Stomach (tissue), 8 donors: ENCODE measurements at regions not wholly inside any gene's neighbourhood (a gene's known extent, or its start where the extent isn't known, plus 50 kb on each side); places are given as distances from the start of the nearest gene placed in this dataset.

ENCODE experiments used
- DNase-seq, 2 donors: peaks; one replicate each; pipeline versions ENCODE4 v3.0.0 to v3.0.0-alpha.2; 2013 to 2019
- H3K27ac ChIP-seq, 5 donors: fragments of 200-600 bp in 4 of 5; sonication (generic) in 4 of 5; one replicate each; pipeline ENCODE4 v1.5.1; 2013 to 2019; ENCODE audit warnings: mild to moderate bottlenecking in 1 of 5, moderate library complexity in 1 of 5
- H3K27me3 ChIP-seq, 3 donors: fragments of 200-600 bp; sonication (generic); one replicate each; pipeline ENCODE4 v1.5.1; 2017 to 2019; ENCODE audit warnings: mixed run types in 1 of 3
- H3K36me3 ChIP-seq, 4 donors: fragments of 200-600 bp; sonication (generic); 1 replicate in 3 of 4; 2 replicates in 1 of 4; pipeline ENCODE4 v1.5.1; 2016 to 2019
- H3K4me1 ChIP-seq, 4 donors: fragments of 200-600 bp; sonication (generic); one replicate each; pipeline ENCODE4 v1.5.1; 2016 to 2019
- H3K4me3 ChIP-seq, 4 donors: fragments of 200-600 bp; sonication (generic) in 3 of 4; one replicate each; pipeline ENCODE4 v1.5.1; 2016 to 2019; ENCODE audit warnings: mild to moderate bottlenecking in 1 of 4
- H3K9me3 ChIP-seq, 4 donors: fragments of 200-600 bp; sonication (generic); one replicate each; pipeline ENCODE4 v1.5.1; 2016 to 2019
- CTCF ChIP-seq, 7 experiments: fragments of 450-650 bp in 4 of 7; fragments of 200-600 bp in 3 of 7; sonication (generic) in 3 of 7; IDR thresholded peaks; one replicate each; pipeline ENCODE4 v1.5.1; 2016 to 2019; ENCODE audit warnings: antibody characterized with exemption in 7 of 7, control low read depth in 2 of 7, mild to moderate bottlenecking in 1 of 7
- EP300 ChIP-seq: sonication (generic); formaldehyde crosslinking; IDR thresholded peaks from one replicate; pipeline ENCODE4 v1.6.1; 2017; ENCODE audit warnings: antibody characterized with exemption
- POLR2A ChIP-seq, 4 donors: fragments of 450-650 bp; IDR thresholded peaks; one replicate each; pipeline ENCODE4 v1.6.1; 2016; ENCODE audit warnings: antibody characterized with exemption in 4 of 4, control low read depth in 2 of 4, mild to moderate bottlenecking in 1 of 4, moderate library complexity in 1 of 4
- POLR2AphosphoS5 ChIP-seq, 3 donors: sonication (generic); formaldehyde crosslinking; IDR thresholded peaks; one replicate each; pipeline ENCODE4 v1.6.1; 2016; ENCODE audit warnings: antibody characterized with exemption in 3 of 3
- WGBS, 5 donors: extraction: QIAGEN DNeasy Blood & Tissue Kit in 3 of 5; methylation state at CpG; one replicate each; pipeline versions ENCODE4 v1.1.5 to v1.1.7; 2013 to 2018; 5-methylcytosine and 5-hydroxymethylcytosine counted together
- intact Hi-C: fragments of 100-400 bp; cut with DNase I; formaldehyde crosslinking; loops from one replicate; pipeline ENCODE4 v1.15.1; 2023; ENCODE audit warnings: low total_unique reads
- donor health status: healthy with polysubstance abuse.
- donor health status: Bipolar disorder and iron deficiency.
- donor health status: healthy.

GRCh38 chr14:36056845-36057244 lies 119.7 kb downstream of the PTCSC3 start:
- H3K4me3 ChIP-seq, result no peak overlapping the region

DNA sequence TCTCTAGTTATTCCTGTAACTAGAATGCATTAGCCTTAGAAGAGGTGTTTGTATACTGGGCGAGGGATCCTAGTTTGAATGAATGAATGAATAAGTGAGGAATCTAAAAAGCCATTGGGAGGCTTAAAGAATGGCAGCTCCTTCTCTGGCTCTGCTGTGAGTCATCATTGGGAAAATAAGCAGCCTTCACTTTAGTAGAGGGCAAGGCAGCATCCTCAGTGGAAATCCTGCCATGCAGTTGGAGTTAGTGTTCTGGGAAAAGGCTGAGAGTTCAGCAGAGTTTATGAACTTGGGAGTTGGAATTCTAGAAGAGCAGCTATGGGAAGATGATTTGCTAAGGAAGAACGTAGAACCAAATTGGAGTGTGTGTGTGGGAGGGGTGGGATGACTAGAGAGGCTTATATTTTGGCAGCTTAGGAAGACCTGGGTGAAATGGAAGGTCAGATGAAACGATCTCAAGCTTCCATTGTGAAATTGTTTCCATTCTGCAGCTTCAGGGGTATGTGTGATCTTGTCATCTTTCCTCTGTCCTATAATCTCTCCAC lies 120.8 kb downstream of the PTCSC3 start:
- WGBS, 5 donors, result 60 to 80% (median 76%) methylated on average over 3 of the region's 3 CpGs
- Histone ChIP-seq H3K27me3 (no peaks in the 10 kb centered on the region), H3K27ac (no peak overlapping the region), H3K36me3 (no peaks in the 10 kb centered on the region), H3K4me1 (no peaks in the 10 kb centered on the region), H3K9me3 (no peaks in the 10 kb centered on the region), H3K4me3 (no peak overlapping the region)
- DNase-seq, result no peak
- TF ChIP-seq POLR2AphosphoS5 (IDR thresholded peaks at IDR 0.05) (no peak), POLR2A (IDR thresholded peaks at IDR 0.05) (no peak), EP300 (no peak), CTCF (IDR thresholded peaks at IDR 0.05) (no peak)
- intact Hi-C loops, result no loop called here

More at GRCh38 chr14:36056845-36057244, 119.7 kb downstream of the PTCSC3 start:
- 79 to 92% (median 90%) methylated on average over 3 of the region's 3 CpGs for WGBS, 5 donors
- Histone ChIP-seq H3K36me3 (no peaks in the 10 kb centered on the region), H3K27ac (no peak overlapping the region), H3K4me1 (no peaks in the 10 kb centered on the region), H3K9me3 (no peaks in the 10 kb centered on the region), H3K27me3 (no peaks in the 10 kb centered on the region)
- TF ChIP-seq POLR2AphosphoS5 (IDR thresholded peaks at IDR 0.05) (no peak), EP300 (no peak), CTCF (IDR thresholded peaks at IDR 0.05) (no peak), POLR2A (IDR thresholded peaks at IDR 0.05) (no peak)
- intact Hi-C loops, result no loop called here
- DNase-seq, result no peak

DNA sequence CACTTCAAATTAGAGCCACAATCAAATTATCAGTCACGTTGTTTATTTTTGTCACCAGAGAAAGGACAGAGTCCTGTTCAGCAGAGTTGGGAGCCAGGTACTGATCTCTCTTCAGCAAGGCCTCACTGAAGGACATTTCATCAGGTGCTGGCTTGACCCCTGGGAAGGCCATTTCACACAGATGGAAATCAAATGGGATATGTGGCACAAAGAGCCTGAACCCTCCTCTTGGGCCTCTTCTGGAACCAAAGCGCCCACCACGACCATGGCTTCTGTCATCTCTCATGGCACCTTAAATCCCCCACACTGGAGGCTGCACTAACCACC lies 121.5 kb downstream of the PTCSC3 start:
- Histone ChIP-seq H3K4me3 (no peak overlapping the region), H3K9me3 (no peaks in the 10 kb centered on the region), H3K4me1 (no peaks in the 10 kb centered on the region), H3K27ac (no peak overlapping the region), H3K36me3 (no peaks in the 10 kb centered on the region), H3K27me3 (no peaks in the 10 kb centered on the region)
- WGBS, 5 donors, result 72 to 84% (median 81%) methylated on average over 3 of the region's 3 CpGs
- intact Hi-C loops, result no loop called here
- DNase-seq, result no peak
- TF ChIP-seq POLR2A (IDR thresholded peaks at IDR 0.05) (no peak), POLR2AphosphoS5 (IDR thresholded peaks at IDR 0.05) (no peak), EP300 (no peak), CTCF (IDR thresholded peaks at IDR 0.05) (no peak)

DNA sequence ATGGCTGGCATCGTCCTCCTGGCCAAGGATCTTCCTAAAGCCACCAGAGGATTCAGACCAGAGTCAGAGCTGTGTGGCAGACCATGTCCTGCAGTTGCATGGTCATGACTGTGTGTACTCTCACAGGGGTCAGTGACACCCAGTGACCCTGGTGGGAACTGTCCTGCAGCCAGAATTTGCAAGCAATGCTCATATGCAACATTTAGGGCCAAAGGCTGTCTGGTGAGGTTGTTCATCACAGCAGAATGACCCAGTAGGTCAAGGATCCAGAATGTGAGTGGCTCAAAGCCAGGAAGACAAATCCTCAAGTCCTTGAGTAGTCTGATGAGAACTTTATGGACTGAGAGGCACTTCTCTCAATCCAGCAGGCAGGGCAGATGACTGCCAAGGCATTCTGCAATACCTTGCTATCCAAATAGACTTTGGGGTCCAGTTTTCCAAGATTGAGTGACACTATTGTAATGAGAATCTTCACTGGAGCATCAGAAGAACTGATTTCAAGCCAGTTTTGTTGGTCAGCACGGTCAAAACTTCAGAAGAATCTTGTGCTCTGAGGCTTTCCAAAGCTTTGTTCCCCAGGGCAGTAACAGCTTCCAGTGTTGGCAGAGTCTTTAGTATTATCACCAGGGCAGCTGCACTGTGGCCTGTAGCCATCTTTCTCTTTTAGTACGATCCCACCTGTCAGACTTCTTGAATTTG lies 122.0 kb downstream of the PTCSC3 start:
- no peak for TF ChIP-seq CTCF (IDR thresholded peaks at IDR 0.05)
- TF ChIP-seq EP300, result no peak
- no peak for TF ChIP-seq POLR2AphosphoS5 (IDR thresholded peaks at IDR 0.05)
- no peak for TF ChIP-seq POLR2A (IDR thresholded peaks at IDR 0.05)
- H3K27ac ChIP-seq, result no peak overlapping the region
- no peaks in the 10 kb centered on the region for H3K4me1 ChIP-seq
- H3K27me3 ChIP-seq, result no peaks in the 10 kb centered on the region
- H3K9me3 ChIP-seq, result no peaks in the 10 kb centered on the region
- H3K4me3 ChIP-seq, result no peak overlapping the region
- 64 to 78% (median 74%) methylated on average over 3 of the region's 3 CpGs for WGBS, 5 donors
- intact Hi-C loops, result no loop called here
- no peaks in the 10 kb centered on the region for H3K36me3 ChIP-seq
- DNase-seq, result no peak
